ENCODE measurements at regions not wholly inside any gene's neighbourhood (a gene's known extent, or its start where the extent isn't known, plus 50 kb on each side); places are given as distances from the start of the nearest gene placed in this dataset.

GRCh38 chr2:63665091-63665490, 76.3 kb downstream of the MDH1 start:
- DNase-seq (ENCODE audit: extremely low spot score) = no peak
- CTCF ChIA-PET = no interaction called here
- POLR2A ChIA-PET = no interaction called here
- TF ChIP-seq BHLHE40 (IDR thresholded peaks at IDR 0.05; ENCODE audit: borderline replicate concordance) = no peak
- no peak for TF ChIP-seq CTBP1 (IDR thresholded peaks at IDR 0.05; ENCODE audit: borderline replicate concordance)
- no peak for TF ChIP-seq ZNF384 (IDR thresholded peaks at IDR 0.05)
- TF ChIP-seq FOXA1 (IDR thresholded peaks at IDR 0.05) = no peak
- TF ChIP-seq TARDBP (IDR thresholded peaks at IDR 0.05) = no peak
- no peak for TF ChIP-seq ARNT (IDR thresholded peaks at IDR 0.05)
- TF ChIP-seq SP1 (IDR thresholded peaks at IDR 0.05) = no peak
- TF ChIP-seq ELF4 (IDR thresholded peaks at IDR 0.05) = no peak
- TF ChIP-seq LEF1 (IDR thresholded peaks at IDR 0.05; ENCODE audit: borderline replicate concordance) = no peak
- no peak for TF ChIP-seq HDGF (IDR thresholded peaks at IDR 0.05; ENCODE audit: borderline replicate concordance)

GRCh38 chr2:63665846-63666475, 77.2 kb downstream of the MDH1 start:
- CTCF ChIA-PET = interaction anchor here (0.6 kb wide), 1 partner anchor 9 kb away, joined by 3 read pairs; no protein-coding TSS in a partner anchor
- POLR2A ChIA-PET = no interaction called here
- TF ChIP-seq ARNT (IDR thresholded peaks at IDR 0.05) = no peak
- no peak for TF ChIP-seq PKNOX1 (IDR thresholded peaks at IDR 0.05)
- TF ChIP-seq ZNF384 (IDR thresholded peaks at IDR 0.05) = no peak
- no peak for TF ChIP-seq L3MBTL2 (conservative IDR thresholded peaks at IDR 0.05)
- no peak for DNase-seq (ENCODE audit: extremely low spot score)

- POLR2A ChIA-PET = no interaction called here
- DNase-seq (ENCODE audit: extremely low spot score) = no peak
- TF ChIP-seq FOXM1 (IDR thresholded peaks at IDR 0.05; ENCODE audit: borderline replicate concordance) = no peak
- no peak for TF ChIP-seq HDGF (IDR thresholded peaks at IDR 0.05; ENCODE audit: borderline replicate concordance)
- TF ChIP-seq CTBP1 (IDR thresholded peaks at IDR 0.05; ENCODE audit: borderline replicate concordance) = no peak
- TF ChIP-seq ELF4 (IDR thresholded peaks at IDR 0.05) = no peak
- no peak for TF ChIP-seq ZNF384 (IDR thresholded peaks at IDR 0.05)
- TF ChIP-seq LEF1 (IDR thresholded peaks at IDR 0.05; ENCODE audit: borderline replicate concordance) = no peak
- no peak for TF ChIP-seq ARNT (IDR thresholded peaks at IDR 0.05)
- CTCF ChIA-PET = no interaction called here
These were observed 78.5 kb downstream of the MDH1 start for GRCh38 chr2:63667132-63667700.

- CTCF ChIA-PET = no interaction called here
- no peak for DNase-seq (ENCODE audit: extremely low spot score)
- TF ChIP-seq SUZ12 (IDR thresholded peaks at IDR 0.05) (no peak), L3MBTL2 (conservative IDR thresholded peaks at IDR 0.05) (no peak), ARNT (IDR thresholded peaks at IDR 0.05) (no peak), FOXM1 (IDR thresholded peaks at IDR 0.05; ENCODE audit: borderline replicate concordance) (no peak)
- POLR2A ChIA-PET = no interaction called here
These were observed 79.2 kb downstream of the MDH1 start for GRCh38 chr2:63668000-63668399.

GRCh38 chr2:63668466-63668865, 79.7 kb downstream of the MDH1 start:
- ChIA-PET POLR2A (no interaction called here), CTCF (no interaction called here)
- no peak for DNase-seq (ENCODE audit: extremely low spot score)
- TF ChIP-seq PKNOX1 (IDR thresholded peaks at IDR 0.05) = no peak
- TF ChIP-seq HDGF (IDR thresholded peaks at IDR 0.05; ENCODE audit: borderline replicate concordance) = no peak
- TF ChIP-seq CTBP1 (IDR thresholded peaks at IDR 0.05; ENCODE audit: borderline replicate concordance) = no peak
- TF ChIP-seq BHLHE40 (IDR thresholded peaks at IDR 0.05; ENCODE audit: borderline replicate concordance) = no peak
- no peak for TF ChIP-seq SUZ12 (IDR thresholded peaks at IDR 0.05)
- no peak for TF ChIP-seq LEF1 (IDR thresholded peaks at IDR 0.05; ENCODE audit: borderline replicate concordance)
- TF ChIP-seq FOXA1 (IDR thresholded peaks at IDR 0.05) = no peak
- TF ChIP-seq L3MBTL2 (conservative IDR thresholded peaks at IDR 0.05) = no peak
- TF ChIP-seq FOXM1 (IDR thresholded peaks at IDR 0.05; ENCODE audit: borderline replicate concordance) = no peak

GRCh38 chr2:63669596-63669995, 80.8 kb downstream of the MDH1 start:
- ChIA-PET CTCF (no interaction called here), POLR2A (no interaction called here)
- no peak for DNase-seq (ENCODE audit: extremely low spot score)
- TF ChIP-seq TARDBP (IDR thresholded peaks at IDR 0.05) = no peak
- TF ChIP-seq ARNT (IDR thresholded peaks at IDR 0.05) = no peak
- TF ChIP-seq SUZ12 (IDR thresholded peaks at IDR 0.05) = no peak

GRCh38 chr2:63673865-63674533, 85.2 kb downstream of the MDH1 start:
- ChIA-PET POLR2A (no interaction called here), CTCF (no interaction called here)
- DNase-seq (ENCODE audit: extremely low spot score) = no peak
- TF ChIP-seq FOXA1 (IDR thresholded peaks at IDR 0.05) = no peak
- no peak for TF ChIP-seq HDGF (IDR thresholded peaks at IDR 0.05; ENCODE audit: borderline replicate concordance)
- TF ChIP-seq FOXK2 (IDR thresholded peaks at IDR 0.05) = no peak
- no peak for TF ChIP-seq FOXM1 (IDR thresholded peaks at IDR 0.05; ENCODE audit: borderline replicate concordance)
- TF ChIP-seq BHLHE40 (IDR thresholded peaks at IDR 0.05; ENCODE audit: borderline replicate concordance) = no peak
- no peak for TF ChIP-seq L3MBTL2 (conservative IDR thresholded peaks at IDR 0.05)
- no peak for TF ChIP-seq ELF4 (IDR thresholded peaks at IDR 0.05)
- TF ChIP-seq PKNOX1 (IDR thresholded peaks at IDR 0.05) = no peak
- TF ChIP-seq ARNT (IDR thresholded peaks at IDR 0.05) = no peak
- no peak for TF ChIP-seq CTBP1 (IDR thresholded peaks at IDR 0.05; ENCODE audit: borderline replicate concordance)
- no peak for TF ChIP-seq SP1 (IDR thresholded peaks at IDR 0.05)
- TF ChIP-seq LEF1 (IDR thresholded peaks at IDR 0.05; ENCODE audit: borderline replicate concordance) = no peak
- no peak for TF ChIP-seq ZNF384 (IDR thresholded peaks at IDR 0.05)
- no peak for TF ChIP-seq SUZ12 (IDR thresholded peaks at IDR 0.05)
- TF ChIP-seq NFRKB (IDR thresholded peaks at IDR 0.05) = no peak
- TF ChIP-seq TARDBP (IDR thresholded peaks at IDR 0.05) = no peak
